GM19328 (cell line): ENCODE measurements at regions not wholly inside any gene's neighbourhood (a gene's known extent, or its start where the extent isn't known, plus 50 kb on each side); places are given as distances from the start of the nearest gene placed in this dataset.
"Not testable (repeated sequence)": the region's sequence is repeated elsewhere in the genome, so short reads cannot be mapped to it uniquely, and the experiment has no call there.

ENCODE experiments used
- ATAC-seq: cut with Tn5 transposase; IDR thresholded peaks from one replicate; pipeline ENCODE4 v1.9.1; 2021; ENCODE audit warnings: mild to moderate bottlenecking, moderate library complexity; ENCODE audit not compliant: unreplicated experiment

DNA sequence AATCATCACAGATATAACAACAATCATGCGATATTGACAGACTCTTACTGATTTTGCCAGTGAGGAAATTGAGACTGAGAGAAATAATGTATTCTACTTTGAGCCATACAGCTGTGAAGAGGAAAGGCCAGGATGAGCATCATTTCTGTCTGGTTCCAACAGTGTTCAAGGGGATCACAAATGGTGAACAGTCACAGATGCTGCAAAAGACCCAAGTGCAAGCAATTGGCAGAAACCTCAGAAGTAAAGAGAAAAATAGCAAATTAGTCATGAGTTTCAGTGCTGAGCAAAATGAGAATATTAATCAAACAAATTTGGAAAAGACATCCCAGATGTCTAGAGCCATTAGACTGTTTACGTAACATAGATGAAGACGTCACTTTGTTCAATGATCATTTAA lies 114.1 kb downstream of the RAB38 start:
- ATAC-seq, result no peak

DNA sequence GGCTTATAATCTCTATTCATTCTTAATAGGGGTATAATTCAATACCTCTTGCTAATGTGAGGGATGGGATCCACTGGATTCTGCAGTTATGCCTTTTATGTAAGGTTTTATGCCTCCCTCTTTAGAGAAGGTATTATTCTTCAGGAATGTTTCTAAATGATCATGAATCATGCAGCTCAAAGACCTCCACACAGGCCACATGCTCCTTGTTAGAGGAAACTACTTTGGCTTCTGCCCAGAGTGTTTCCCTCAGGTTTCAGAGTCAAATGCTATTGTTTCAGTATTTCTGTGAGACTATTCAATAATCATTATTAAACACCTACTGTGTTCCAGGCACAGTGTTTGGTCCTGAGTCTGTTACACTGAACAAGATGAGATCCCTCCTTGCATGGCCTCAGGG lies 115.9 kb downstream of the RAB38 start:
- ATAC-seq, result no peak

DNA sequence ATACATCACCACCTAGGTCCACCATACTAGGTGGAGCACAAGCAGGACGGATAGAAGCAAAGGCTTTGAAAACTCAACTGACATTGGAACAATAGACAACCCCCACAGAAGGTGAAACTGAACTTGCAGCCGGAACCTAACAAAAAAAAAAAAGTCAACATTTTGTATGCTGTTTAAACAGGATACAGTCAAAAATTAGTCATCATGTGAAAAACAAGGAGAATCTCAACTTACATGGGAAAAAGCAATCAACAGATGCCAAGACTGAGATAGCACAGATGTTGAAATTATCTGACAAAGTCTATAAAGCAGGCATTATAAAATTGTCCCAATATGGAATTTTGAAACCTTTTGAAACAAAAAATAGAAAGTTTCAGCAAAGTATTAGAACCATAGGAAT lies 123.8 kb downstream of the RAB38 start:
- ATAC-seq, result no peak

DNA sequence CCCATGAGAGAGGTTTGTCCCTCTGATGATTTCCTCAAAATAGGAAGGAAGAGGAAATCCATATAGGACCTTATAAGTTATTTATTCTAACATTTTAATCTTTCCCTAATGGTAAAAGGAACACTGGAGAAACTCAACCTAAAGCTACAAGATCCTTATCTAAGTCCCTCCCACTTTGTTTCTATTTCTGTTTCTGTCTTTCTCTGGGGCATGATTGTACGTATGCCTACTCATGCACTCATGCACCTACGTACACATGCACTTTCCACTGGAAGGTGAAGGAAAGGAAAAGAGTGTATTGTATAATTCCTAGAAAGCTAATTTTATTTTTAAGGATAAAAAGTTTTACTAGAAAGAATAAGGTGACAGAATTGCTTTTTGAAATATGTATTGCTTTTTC lies 125.0 kb downstream of the RAB38 start:
- ATAC-seq, result no peak

DNA sequence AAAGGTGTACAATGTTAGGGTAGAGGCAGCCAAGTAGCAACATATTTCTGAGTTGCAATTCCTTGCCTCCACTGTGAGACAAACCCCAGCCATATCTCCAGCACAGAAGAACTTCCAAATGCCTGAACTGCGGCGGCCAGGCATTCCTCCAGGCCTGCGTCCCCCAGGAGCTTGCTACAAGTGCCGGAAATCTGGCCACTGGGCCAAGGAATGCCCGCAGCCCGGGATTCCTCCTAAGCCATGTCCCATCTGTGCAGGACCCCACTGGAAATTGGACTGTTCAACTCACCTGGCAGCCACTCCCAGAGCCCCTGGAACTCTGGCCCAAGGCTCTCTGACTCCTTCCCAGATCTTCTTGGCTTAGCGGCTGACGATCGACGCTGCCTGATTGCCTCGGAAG lies 130.0 kb downstream of the RAB38 start:
- ATAC-seq, result not testable (repeated sequence)

DNA sequence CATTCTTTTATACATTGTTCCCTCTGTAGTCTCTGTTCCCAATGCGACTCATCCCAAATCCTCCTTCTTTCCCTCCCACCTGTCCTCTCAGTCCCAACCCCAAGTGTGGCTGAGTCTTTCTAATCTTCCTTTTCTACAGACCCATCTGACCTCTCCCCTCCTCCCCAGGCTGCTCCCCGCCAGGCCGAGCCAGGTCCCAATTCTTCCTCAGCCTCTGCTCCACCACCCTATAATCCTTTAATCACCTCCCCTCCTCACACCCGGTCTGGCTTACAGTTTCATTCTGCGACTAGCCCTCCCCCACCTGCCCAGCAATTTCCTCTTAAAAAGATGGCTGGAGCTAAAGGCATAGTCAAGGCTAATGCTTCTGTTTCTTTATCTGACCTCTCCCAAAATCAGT lies 130.6 kb downstream of the RAB38 start:
- ATAC-seq, result not testable (repeated sequence)

DNA sequence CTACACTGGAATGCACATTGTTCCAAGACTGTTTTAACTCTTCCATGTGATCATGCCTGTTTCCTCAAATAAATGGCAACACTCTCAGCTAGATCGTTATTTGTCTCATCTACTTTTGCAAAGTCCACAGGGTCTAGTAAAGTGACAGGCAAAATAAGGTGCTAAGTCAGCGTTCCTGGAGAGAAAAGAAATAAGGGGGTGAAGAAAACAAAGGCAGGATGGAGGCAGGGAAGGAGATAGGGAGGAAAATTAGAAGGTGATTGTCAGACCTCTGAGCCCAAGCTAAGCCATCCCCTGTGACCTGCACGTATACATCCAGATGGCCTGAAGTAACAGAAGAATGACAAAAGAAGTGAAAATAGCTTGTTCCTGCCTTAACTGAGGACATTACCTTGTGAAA lies 132.1 kb downstream of the RAB38 start:
- ATAC-seq, result no peak

DNA sequence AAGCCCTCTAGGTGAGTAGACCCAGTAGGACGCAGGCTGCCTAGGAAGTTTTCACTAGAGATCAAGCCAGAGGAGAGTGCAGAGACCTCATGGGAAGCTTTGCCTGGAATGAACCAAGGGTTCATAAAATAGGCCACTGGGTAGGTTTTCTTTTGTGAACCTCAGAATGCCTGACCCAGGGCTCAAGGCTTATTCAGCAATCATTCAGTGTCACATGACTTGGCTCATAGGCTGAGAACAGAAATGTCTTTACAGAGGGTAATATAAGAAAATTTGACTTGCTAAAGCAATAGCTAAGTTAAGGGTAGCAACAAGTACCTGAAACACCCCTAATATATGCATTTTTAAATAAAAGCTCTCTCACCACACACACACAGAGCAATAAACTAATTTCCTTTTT lies 132.6 kb downstream of the RAB38 start:
- ATAC-seq, result no peak

DNA sequence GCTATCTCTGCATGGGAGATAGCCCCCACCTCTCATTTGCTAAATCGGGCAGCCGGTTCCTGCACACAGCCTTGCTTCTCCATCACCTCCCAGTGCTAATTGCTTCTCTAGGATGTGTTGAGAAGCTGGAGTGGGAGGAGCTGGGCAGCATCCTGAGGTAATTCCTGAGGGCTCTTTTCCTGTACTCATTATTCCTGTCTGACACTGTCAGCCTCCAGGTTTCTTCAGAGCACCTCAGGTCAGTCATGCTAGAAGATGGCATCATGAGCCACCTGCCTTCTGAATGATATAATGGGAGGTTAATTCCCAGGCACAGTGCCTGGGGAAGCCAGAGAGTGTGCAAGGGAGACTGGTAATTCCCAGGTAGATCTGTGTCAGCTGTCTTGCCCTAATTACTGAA lies 133.0 kb downstream of the RAB38 start:
- no peak for ATAC-seq

DNA sequence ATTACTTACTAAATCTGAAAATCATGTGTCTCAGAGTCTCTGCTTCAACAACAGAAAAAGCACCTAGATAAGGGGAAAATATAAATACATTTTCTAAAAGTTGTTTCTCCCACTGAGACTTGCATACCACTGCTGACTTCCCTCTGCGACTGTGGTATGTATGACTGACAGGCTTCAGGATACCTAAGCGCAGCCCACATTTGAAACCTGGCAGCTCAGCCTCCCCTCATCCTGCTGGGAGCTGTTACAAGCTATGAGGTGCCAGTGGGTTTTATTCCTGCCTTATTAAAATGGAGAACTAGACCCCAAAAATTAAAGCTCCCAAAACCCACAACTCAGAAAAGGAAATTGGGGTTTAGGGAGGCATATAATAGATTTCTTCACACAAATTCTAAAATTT lies 133.6 kb downstream of the RAB38 start:
- no peak for ATAC-seq

DNA sequence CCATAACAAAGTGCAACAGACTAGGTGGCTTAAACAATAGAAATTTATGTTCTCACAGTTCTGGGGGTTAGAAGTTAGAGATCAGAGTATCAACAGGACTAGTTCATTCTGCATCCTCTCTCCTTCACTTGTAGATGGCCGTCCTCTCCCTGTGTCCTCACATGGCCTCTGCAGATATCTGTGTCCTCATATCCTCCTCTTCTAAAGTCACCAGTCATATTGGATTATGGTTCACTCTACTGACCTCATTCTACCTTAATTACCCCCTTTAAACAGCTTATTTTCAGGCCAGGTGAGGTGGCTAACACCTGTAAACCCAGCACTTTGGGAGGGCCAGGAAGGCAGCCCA lies 135.1 kb downstream of the RAB38 start:
- no peak for ATAC-seq

DNA sequence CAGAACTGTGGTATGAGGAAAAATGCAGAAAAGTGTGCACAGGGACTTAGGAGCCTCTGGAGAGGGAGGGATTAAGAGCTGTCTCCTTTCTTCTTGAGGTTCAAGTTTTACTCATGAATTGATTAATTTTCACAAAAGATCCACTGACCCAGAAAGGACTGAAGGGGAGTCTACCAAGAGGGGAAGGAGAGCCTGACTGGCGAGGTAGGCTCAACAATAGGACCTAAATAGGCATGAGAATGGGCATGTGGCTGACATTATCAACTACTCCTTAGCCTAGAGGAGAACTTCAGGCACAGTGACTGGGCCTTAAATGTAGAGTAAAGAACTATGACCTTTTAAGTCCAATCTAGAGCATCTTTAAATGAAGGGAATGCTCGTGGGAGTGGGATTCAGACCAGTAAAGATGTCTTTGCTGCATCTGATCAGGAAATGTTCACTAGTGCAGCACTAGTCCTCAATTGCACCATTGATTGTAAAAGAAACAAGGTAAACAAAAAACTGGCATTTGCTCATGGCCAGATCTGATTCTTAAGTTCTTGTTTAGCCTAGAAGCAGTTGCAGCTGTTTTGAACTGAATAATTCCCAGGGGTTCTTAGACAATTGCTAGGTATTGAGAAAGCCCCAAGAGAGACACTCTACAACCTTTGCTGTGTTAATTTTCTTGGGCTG lies 135.6 kb downstream of the RAB38 start:
- ATAC-seq, result no peak

DNA sequence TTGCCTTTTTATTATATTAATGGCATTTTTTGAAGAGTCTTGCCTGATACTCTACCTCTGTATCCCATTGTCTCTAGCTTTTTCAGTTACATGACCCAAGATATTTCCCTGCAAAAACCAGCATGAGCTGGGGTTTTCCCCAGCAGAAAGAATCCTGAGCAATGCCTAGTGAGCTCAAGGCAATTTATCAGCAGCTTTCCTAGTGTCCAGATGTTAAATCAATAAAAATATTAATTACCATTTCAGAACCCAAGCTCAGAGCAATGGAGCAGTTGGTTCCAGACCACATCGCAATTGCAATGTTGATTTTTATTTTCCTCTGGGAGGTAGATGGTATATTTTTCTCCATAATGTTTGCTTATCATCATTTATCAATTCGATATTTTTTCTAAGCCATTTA lies 137.2 kb downstream of the RAB38 start:
- no peak for ATAC-seq

DNA sequence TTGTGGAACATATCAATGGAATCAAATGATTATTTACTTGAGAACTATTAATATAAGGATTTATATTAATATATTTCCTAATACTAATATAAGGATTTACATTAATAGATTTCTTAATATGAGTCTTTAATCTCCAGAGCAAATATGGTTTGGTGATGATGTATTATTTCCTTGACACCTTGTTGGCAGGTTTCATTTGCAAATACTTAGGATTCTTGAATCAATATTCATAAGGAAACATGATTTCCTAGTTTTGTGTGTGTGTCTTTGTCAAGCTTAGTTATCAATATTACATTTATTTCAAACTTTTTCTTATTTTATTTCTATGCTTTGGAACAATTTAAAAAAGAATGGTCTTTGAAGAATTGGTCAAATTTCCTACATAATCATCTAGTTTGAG lies 138.5 kb downstream of the RAB38 start:
- ATAC-seq, result no peak

DNA sequence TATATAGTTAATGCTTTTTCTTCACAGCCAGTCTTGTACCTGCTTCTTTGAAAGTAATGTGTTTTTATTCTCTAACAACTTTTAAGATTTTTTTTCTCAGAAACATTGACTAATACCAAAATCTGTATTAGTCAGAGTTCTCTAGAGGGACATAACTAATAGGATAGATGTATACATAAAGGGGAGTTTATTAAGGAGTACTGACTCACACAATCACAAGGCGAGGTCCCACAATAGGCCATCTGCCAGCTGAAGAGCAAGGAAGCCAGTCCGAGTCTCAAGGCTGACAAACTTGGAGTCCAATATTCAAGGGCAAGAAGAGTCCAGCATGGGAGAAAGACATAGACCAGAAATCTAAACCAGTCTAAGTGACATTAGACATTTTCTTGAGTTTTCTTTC lies 140.0 kb downstream of the RAB38 start:
- ATAC-seq, result no peak

DNA sequence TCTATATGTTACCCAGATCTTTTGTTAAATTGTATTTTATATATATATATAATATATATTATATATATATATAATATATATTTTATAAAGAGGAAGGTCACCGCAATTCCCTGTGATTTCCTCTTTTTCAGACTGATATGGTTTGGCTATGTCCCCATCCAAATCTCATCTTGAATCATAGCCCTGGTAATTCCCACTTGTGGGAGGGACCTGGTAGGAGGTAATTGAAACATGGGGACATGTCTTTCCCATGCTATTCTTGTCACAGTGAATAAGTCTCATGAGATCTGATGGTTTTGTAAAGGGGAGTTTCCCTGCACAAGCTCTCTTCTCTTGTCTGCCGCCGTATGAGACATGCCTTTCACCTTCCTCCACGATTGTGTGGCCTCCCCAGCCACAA lies 157.6 kb downstream of the RAB38 start:
- ATAC-seq, result no peak

DNA sequence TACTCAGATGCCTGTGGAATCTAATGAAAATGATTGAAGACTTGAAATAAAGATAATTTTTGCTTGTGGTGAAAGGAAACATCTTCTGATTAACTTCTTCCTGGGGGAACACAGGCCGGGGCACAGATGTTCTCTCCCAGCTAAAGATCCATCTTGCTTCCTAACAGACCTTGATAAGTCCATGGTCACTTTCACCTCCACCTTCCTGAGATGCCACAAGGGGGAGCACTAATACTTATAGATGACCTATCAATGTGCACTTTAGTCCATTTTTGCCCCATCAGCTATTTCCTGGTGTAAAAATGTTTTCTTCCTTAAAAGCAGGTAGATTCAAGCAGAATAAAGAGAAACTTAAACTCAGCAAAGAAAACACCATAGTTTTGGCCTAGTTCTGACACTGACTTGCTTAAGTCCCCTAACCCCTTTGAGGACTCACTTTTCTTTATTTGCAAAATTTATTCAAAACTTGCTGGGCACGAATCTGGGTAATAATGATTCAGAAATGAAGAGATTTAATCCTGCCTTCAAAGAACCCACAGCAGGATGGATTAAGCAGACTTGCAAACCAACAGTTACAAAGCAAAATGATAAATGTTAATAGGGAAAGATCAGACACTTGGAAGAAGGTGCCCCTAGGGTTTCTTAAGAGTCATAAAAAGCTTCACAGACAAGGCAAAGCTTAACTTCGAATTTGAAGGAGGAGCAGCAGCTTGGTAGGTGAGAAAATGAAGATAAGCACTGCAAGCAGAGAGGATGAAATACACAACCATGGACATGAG lies 158.7 kb downstream of the RAB38 start:
- ATAC-seq, result peak; percentile 69

DNA sequence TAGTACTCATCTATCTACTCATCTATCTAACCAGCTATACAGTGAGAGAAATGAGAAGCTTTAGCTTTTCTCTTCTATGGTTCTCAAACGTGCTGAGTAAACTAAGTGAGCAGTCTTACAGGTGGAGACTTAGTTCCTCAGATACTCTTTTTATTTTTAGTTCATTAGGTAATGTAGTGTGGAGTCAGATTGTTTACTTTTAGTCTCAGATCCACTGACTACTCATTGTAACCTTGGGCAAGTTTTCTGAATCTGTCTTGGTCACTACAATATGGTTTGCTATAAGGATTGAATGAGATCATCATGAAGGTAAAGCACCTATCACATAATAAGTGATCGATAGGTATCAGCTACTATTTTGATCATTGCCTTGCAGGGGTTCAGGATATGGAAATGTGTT lies 160.1 kb downstream of the RAB38 start:
- ATAC-seq, result no peak

DNA sequence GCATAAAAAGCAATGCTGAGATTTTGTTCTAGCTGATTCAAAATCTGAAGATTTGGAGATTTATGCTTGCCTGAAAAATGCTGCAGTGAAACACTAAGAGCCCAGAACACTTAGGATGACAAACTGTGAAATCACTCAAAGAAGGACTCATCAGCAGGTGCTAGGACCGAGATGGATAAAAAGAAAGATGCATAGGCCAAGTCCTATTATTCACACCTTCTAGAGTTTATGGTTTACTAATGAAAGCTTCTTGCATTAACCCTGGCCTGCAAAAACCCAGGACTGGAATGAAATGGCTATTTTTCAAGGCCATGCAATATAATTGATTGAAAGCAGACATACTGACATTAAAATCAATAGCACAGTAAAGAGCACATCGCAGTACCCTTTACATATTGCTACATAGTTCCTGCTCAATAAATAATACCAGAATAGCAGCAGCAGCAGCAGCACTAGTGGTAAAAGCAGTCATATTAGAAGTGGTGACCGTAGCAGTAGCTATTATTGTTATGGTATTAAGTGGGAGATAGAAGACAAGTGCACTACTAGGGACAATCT lies 161.7 kb downstream of the RAB38 start:
- no peak for ATAC-seq

DNA sequence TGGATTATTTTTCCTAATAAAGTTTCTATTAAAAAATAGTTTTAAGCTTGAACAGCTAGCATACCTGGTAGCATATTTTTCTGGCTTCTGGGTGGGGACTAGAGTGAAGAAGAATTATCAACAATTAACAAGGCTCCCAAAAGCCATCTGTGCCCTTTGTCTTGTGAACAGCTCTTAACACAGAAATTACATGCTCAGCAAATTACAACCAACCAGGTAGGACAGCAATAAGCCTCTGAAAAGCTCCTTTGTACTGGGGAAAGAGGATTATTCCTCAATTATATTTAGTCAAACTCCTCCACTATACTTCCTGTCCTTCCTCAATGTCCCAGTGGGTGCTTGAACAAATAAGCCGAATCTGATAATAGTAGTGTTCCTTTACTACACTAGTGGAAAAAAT lies 162.8 kb downstream of the RAB38 start:
- ATAC-seq, result no peak

DNA sequence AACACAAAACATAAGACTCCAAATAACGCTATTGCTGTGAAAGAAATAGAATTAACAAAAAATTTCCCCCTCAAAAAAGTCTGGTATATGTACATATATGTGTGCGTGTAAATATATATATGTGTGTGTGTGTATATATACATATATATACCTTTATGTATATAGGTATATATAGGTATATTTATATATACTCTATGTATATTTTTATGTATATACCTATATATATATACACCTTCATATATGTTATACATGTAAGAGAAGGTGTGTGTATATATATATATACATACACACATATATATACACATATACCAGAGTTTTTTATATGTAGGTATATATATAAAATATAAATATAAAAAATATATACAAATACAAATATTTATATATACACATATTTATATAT lies 199.2 kb downstream of the RAB38 start:
- ATAC-seq, result no peak

DNA sequence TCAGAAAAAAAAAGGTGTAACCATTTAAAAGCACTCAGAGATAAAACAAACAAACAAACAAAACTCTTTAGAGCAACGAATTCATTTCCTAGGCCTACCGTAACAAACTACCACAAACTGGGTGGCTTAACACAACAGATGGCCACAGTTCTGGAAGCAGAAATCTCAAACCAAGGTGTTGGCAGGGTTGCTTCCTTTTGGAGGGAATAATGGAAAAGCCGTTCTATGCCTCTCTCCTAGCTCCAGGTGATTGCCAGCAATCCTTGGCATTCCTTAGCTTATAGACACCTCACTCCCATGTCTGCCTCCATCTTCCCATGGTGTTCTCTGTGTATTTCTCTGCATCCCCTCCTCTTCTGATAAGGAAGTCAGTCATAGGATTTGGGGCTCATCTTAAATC lies 200.4 kb downstream of the RAB38 start:
- no peak for ATAC-seq

DNA sequence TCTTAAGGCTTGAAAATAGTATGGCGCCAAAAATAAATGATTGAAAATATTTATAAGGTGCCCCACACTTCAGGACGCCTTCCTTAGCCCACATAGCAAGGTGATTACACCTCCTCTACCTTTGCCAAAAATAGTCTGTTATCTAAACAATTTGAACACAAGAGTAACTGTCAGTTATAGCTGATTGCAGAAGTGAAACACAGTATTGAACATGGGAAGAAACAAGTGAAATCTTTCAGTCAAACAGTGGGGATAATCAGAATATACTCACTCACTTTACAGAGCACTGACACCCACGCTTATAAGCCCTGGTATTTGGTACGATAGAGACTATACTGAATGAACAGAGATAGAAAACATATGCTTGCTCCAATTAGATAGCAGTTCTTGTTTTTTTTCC lies 203.1 kb downstream of the RAB38 start:
- ATAC-seq, result peak; percentile 57
